ENCODE measurements at regions not wholly inside any gene's neighbourhood (a gene's known extent, or its start where the extent isn't known, plus 50 kb on each side); places are given as distances from the start of the nearest gene placed in this dataset.
"Not testable (repeated sequence)": the region's sequence is repeated elsewhere in the genome, so short reads cannot be mapped to it uniquely, and the experiment has no call there.

- TF ChIP-seq CTCF, POLR2A (IDR thresholded peaks at IDR 0.05): not testable (repeated sequence)
Observed at GRCh38 chr14:106197264-106197663, 670.9 kb downstream of the TMEM121 start.
